NCI-H524 (cell line): ENCODE measurements at regions not wholly inside any gene's neighbourhood (a gene's known extent, or its start where the extent isn't known, plus 50 kb on each side); places are given as distances from the start of the nearest gene placed in this dataset.

Source experiments
- DNase-seq, 2 experiments: peaks; one replicate each; lab custom pipeline; 2025; lab: John Stamatoyannopoulos, UW

- DNase-seq, result no peak
Measured at GRCh38 chr15:62469874-62470688, 305.0 kb upstream of the C2CD4B start.

- DNase-seq, result no peak
Measured at GRCh38 chr15:62472616-62473299, 307.7 kb upstream of the C2CD4B start.

- no peak for DNase-seq
Measured at GRCh38 chr15:62474021-62474770, 309.1 kb upstream of the C2CD4B start.

DNA sequence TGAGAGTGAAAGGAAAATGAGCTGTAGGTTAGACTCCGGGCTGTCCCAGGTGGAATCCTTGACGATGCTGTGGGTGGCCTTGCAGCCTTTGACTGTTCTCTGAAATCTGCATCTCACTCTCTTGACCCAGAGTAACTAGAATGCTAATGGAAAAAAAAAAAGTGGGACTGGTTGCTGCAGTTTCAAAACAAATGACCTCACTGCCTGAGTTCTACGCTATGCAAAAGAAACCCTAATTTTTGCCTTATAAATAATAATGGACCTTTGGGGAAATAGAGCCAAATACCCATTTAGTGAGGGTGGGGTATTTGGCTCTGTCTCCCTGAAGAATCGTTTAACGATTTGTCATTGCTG is 309.7 kb upstream of the C2CD4B start:
- no peak for DNase-seq

- DNase-seq, result no peak
Measured at GRCh38 chr15:62475591-62475990, 310.5 kb upstream of the C2CD4B start.

GRCh38 chr15:62476163-62476562 is 311.1 kb upstream of the C2CD4B start:
- DNase-seq, result no peak

DNA sequence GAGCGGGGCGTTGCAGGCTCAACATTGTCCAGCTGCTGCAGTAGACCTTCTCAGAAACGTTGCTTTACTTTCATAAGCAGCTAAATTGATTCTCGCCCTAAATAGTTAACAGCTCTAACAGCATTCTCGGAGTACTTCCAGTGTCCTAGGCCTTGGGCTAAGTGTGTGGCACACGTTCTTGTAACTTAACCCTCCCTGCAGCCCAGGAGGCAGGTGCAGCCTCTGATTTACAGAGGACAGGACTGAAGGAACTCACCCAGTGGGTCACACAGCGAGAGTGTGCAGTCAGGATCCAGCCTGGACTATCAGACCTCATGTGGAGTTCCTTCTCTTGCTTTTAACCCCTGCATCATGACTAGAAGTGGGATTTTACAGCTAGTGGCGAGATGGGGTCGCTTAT is 312.8 kb upstream of the C2CD4B start:
- DNase-seq, result no peak

GRCh38 chr15:62482785-62483429 is 317.8 kb upstream of the C2CD4B start:
- peak in 1 of 2 experiments; percentile 47 for DNase-seq

DNA sequence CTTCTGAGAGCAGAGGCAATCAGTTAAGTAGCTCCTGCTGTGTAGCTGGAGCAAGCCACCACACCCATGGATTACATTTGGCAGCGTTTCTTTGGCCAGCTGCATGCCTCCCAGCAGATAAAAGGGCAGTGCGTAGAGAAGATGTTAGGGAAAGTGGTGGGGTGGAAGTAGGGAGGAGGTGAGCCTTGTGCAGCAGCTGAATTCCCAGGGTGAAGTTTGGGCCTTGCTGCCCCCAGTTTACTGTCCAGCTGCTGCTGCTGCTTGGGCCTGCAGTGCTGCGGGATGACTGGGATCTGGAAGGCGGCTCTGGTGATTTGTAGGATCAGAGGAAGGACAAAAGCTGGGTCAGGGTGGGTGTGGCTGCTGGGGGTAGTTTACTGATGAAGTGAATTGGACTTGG is 318.7 kb upstream of the C2CD4B start:
- DNase-seq, result no peak

DNA sequence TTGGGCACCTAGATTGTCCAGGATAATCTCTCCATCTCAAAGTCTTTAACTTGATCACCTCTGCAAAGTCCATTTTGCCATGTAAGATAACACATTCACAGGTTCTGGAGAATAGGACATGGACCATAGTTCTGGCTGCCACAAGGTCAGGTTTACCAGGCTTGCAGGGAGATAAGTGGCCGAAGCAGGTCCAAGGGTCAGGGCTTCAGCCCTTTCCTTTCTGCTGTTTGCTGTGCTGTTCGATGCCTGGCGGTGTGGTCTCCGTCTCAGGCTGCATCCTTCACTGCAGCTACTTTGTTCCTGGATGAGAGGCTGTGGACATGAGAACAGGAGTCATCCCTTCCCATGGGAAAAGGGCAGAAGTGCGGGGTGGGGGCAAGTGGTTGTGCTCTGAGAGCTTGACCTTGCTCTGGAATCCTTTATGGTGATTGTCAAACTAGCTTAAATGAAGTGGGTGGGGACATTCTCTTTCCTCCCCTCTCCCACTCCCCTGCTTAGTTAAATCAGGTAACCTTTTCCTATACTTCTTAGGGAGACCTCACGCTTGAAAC is 320.2 kb upstream of the C2CD4B start:
- no peak for DNase-seq

GRCh38 chr15:62486041-62486440 is 321.0 kb upstream of the C2CD4B start:
- DNase-seq, result no peak

GRCh38 chr15:62488387-62488786 is 323.3 kb upstream of the C2CD4B start:
- no peak for DNase-seq

GRCh38 chr15:62491642-62492041 is 326.6 kb upstream of the C2CD4B start:
- DNase-seq, result no peak

DNA sequence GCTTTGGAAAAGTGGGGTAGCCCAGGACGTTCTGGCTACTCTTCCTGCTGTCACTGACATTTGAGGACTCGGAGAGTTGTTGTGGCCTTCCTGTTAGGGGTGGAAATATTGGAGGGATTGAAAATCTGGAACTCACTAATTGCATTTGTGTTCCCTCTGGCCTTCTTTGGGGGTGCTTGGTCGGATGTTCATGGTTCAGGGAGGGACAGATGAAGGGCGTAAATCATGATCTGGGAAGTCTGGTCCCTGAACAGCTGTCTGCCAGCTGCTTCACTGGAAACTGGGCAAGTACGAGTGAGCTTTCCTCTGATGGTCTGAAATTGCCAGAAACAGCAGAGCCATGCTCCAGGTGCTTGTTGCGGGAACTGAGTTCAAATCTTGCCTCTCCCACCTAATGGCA is 327.8 kb upstream of the C2CD4B start:
- peak in 1 of 2 experiments; percentile 57 for DNase-seq

DNA sequence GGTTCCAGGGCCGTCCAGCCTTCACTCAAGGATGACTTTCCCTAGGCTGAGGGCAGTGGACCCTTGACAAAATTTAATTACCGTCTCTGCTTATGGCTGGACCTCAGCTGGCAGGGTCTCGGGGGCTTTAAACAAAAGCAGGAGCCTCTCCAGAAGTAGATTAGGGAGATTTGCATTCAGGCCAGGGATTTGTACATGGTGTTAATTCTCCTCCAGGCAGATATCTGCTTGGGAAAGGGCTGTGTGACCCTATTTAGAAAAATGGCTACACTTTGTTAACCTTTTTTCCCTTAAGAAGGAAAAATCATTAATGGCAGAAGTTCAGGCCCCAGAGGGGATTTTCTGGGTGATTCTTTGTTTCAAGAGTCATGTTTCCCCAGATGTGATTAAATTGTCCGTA is 329.1 kb upstream of the C2CD4B start:
- DNase-seq, result peak in 1 of 2 experiments; percentile 7

DNA sequence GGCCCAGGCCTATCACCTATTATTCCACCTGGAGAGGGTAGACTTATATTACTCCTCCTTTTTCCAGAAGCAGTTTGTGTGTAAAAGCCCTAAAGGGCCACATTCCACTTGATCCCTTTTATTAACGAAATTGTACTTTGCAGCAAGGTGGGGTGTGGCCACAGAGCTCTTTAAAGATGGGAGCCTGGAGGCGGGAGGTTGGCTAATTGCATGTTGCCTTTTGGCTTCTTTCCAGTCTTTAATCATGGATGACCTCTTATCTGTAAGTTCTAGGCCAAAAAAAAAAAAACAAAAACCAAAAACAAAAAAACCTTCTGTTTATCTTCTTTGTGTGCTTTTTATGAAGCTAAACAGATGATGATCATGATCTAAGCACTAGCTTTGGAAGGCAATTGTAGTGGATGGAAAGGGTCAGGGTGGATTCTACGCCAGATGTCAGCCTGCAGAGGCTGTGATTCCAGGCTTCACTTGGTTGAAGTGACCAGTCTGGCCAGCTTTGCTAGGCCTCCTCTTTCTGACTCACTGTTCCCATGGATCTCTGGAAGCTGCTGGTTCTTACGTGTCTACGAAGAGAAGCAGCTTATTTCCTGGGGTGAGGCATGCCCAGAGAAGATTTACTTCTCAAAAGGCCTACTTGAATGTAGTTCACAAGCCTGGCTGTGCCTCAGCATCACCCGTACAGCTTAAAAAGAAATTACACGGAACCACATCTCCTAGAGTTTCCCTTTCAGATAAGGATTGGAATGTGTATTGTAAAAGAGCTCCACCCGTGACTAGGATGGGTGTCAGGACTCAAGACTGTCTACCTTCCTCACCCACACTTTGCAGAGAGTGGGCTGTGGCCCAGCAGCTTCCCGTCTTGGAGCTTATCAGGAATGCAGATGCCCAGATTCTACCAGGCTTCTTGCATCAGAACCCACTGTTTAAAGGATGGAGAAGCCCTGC is 330.9 kb upstream of the C2CD4B start:
- no peak for DNase-seq

DNA sequence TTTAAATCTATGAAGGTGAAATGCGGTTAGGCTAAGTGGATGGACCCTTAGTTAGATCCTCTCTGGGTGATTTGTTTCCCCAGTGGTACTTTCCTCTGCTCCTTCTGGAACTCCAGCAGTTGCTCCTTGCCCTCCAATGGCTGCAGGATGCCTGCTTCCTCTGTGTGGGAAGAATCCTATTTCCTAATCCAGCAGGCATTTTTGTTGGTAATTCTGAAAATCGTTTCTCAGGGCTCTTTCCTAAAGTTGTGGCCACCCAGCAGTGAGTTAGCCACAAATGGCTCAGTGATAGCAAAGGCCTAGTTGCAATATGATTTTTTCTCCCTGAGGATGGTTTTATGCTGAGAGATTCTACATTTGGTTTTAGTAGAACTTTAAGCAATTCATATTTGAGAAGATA is 332.3 kb upstream of the C2CD4B start:
- no peak for DNase-seq

GRCh38 chr15:62498278-62498677 is 333.2 kb upstream of the C2CD4B start:
- DNase-seq, result no peak

DNA sequence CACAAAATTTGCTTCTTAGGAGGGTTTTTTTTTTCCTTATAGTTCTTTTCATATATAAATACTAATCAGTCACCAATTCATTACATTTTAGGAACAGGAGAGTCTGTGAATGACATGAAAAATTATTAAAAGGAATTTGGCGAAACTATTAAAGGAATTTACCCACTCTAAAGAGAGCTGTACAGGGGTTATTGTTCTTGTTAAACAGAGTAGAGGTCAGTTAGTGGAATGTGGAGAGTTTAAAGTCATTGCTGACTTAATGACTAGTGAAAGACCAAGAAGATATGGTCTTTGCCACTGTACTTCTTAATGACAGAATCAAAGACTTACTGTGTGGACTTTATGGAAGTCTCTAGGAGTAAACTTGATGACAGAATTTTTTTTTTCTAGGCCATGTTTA is 333.6 kb upstream of the C2CD4B start:
- DNase-seq, result no peak

DNA sequence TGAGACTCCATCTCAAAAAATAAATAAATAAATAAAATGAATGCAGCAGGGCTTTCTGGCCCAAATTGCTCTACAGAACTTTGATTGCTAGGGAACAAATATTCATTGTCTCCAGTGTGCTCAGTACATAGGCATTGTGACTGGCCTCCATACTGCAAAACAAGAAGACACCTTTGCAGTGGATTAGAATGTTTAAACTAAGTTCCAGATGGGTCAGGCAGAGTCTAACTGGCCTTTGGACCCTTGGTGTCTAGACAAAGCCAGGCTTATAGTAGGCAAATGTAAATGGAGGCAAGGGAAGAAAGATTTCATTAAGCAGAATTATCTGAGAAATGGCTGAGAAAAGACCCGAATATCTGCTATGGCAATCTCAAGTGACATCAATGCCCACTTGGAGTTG is 335.2 kb upstream of the C2CD4B start:
- DNase-seq, result no peak

DNA sequence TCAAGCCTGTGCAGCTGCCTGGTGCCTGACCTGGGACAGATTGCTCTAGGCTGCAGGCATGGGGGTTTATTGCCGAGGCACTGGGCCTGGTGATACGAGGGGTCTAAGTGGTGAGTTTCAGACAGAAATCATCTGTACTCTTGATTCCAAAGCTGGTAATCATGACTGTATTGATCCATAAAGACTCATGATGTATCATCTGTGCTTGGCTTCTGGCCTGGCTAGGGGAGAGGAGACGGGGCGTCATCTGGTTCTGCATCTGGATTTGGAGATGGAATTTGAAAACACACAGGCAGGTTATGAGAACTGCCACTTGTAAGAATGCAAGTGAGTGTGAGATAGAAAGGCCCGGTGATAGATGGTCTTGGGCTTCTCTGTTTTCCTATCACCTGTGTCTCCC is 337.4 kb upstream of the C2CD4B start:
- DNase-seq, result no peak
